ENCODE measurements at regions not wholly inside any gene's neighbourhood (a gene's known extent, or its start where the extent isn't known, plus 50 kb on each side); places are given as distances from the start of the nearest gene placed in this dataset.

DNA sequence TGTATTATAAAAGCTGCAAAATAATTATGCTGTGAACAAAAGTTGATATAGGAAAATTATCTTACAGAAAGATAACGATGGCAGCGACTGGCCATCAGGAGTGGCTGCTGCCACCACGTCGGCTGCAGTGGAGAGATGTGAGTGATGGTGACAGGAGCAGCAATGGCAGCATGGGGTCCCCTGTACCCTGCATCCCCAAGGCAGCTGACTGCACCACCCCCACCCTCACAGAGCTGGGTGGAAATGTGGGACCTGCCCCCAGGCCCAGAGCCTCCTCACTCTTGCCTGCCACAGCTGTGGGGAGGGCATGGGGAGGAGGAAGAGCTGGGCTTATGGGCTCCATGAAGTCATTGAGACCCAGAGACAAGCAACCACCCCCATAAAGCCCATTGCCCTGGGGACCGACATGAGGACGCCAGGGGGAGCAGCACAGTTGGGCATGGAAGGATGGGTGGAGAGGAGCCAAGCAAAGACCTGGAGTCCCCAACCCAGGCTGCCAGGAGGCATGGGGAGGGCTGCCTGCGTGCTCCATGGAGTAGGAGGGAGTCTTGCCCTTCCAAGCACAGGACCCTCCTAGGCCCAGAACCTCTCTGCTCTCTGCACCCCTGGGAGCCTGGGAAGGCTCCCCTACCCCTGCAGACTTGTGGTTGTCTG, 1090.5 kb downstream of the PCDH18 start:
- H3K36me3 ChIP-seq (ENCODE audit: control insufficient read depth, insufficient read depth, low read length): no peaks in the 10 kb centered on the region
- no peak for DNase-seq (ENCODE audit: low read depth, low spot score)
- no peaks in the 10 kb centered on the region for H3K9me3 ChIP-seq (ENCODE audit: control insufficient read depth, insufficient read depth, low read length)
- H3K27me3 ChIP-seq (ENCODE audit: control insufficient read depth, insufficient read depth, low read length): no peaks in the 10 kb centered on the region
- no CpG with 5 or more reads among the region's 7 CpGs for WGBS (ENCODE audit: insufficient coverage, insufficient read length)
- H3K4me1 ChIP-seq (ENCODE audit: control insufficient read depth, insufficient read depth, low read length): no peaks in the 10 kb centered on the region; the same call in 1 of the 2 replicates
- no peak overlapping the region for H3K4me3 ChIP-seq (ENCODE audit: low read length)
- H3K27ac ChIP-seq (ENCODE audit: low read length): no peak overlapping the region

DNA sequence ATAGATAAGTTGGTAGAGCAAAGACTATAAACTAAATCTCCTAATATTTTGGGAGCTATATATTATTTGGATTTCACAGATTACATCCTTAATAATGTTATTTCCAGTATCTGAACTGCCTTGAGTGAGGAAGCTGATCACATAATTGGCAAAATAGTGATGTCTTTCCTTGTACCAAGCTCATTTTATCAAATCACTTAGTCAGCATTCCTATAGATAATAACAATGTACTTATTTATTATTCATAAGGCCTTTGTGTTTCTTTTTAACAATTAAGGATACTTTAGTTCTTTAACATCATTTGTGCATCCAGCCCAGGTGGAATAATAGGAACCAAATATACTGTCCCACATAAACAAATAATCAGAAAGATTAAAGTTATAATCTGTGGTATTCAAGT, 1093.6 kb downstream of the PCDH18 start:
- no peak overlapping the region for H3K4me3 ChIP-seq (ENCODE audit: low read length)
- no peak for DNase-seq (ENCODE audit: low read depth, low spot score)
- H3K27me3 ChIP-seq (ENCODE audit: control insufficient read depth, insufficient read depth, low read length): no peaks in the 10 kb centered on the region
- no peaks in the 10 kb centered on the region for H3K36me3 ChIP-seq (ENCODE audit: control insufficient read depth, insufficient read depth, low read length)
- no peaks in the 10 kb centered on the region; the same call in 1 of the 2 replicates for H3K4me1 ChIP-seq (ENCODE audit: control insufficient read depth, insufficient read depth, low read length)
- H3K9me3 ChIP-seq (ENCODE audit: control insufficient read depth, insufficient read depth, low read length): no peaks in the 10 kb centered on the region
- no peak overlapping the region for H3K27ac ChIP-seq (ENCODE audit: low read length)

DNA sequence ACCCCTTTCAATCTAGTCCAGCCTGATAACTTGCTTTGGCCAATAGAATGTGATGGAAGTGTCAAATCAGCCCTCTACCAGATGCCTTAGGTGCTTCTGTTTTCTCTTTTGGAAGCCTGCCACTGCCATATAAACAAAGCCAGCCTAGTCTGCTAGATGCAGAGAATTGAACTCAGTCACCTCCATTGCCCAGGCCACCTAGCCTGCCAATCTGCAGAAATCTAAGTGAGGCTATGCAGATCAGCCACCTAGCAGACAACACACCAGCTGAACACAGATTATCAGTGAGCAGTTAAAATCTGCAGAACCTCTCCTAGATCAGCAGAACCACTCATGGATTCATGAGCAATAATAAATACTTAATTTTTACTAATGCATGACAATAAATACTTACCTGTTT, 1108.2 kb downstream of the PCDH18 start:
- H3K9me3 ChIP-seq (ENCODE audit: control insufficient read depth, insufficient read depth, low read length): no peaks in the 10 kb centered on the region
- H3K27me3 ChIP-seq (ENCODE audit: control insufficient read depth, insufficient read depth, low read length): no peaks in the 10 kb centered on the region
- H3K4me3 ChIP-seq (ENCODE audit: low read length): no peak overlapping the region
- no peak for DNase-seq (ENCODE audit: low read depth, low spot score)
- H3K27ac ChIP-seq (ENCODE audit: low read length): no peak overlapping the region
- no peaks in the 10 kb centered on the region for H3K36me3 ChIP-seq (ENCODE audit: control insufficient read depth, insufficient read depth, low read length)
- H3K4me1 ChIP-seq (ENCODE audit: control insufficient read depth, insufficient read depth, low read length): no peaks in the 10 kb centered on the region

DNA sequence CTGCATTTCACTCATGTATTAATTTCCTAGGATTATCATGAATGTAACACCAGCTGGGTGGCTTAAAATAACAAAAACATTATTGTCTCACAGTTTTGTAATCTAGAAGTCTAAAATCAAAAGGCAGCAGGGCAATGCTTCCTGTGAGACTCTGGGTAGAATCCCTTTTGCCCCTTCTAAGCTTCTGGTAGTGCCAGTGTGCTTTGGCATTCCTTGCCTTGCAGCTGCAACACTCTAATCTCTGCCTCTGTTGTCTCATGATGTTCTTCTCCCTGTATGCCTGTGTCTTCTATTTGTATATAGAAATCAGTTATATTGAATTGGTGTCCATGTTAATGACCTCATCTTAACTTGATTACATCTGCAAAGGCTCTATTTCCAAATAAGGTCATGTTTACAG, 1117.3 kb downstream of the PCDH18 start:
- H3K27me3 ChIP-seq (ENCODE audit: control insufficient read depth, insufficient read depth, low read length): no peaks in the 10 kb centered on the region
- H3K4me3 ChIP-seq (ENCODE audit: low read length): no peak overlapping the region
- H3K4me1 ChIP-seq (ENCODE audit: control insufficient read depth, insufficient read depth, low read length): no peaks in the 10 kb centered on the region
- no peaks in the 10 kb centered on the region for H3K36me3 ChIP-seq (ENCODE audit: control insufficient read depth, insufficient read depth, low read length)
- H3K27ac ChIP-seq (ENCODE audit: low read length): no peak overlapping the region
- DNase-seq (ENCODE audit: low read depth, low spot score): no peak
- no peaks in the 10 kb centered on the region for H3K9me3 ChIP-seq (ENCODE audit: control insufficient read depth, insufficient read depth, low read length)

DNA sequence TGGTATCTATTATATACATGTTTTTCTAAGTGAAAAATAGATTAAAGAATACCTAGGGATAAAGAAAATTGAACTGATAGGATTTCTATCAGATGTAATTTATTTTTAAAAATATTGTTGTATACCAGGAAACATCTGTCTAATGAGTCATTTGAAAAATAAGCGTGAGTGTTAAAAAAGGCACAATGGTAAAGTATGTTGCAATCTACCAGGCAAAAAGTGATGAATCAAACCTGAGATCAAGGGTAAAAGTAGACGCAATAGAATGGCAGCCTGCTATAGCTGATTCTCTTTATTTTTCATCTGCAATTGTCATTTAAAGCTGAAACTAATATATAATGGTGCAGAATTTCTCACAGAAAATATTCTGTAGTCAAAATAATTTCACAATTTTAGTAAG, 1119.6 kb downstream of the PCDH18 start:
- Histone ChIP-seq H3K27me3 (ENCODE audit: control insufficient read depth, insufficient read depth, low read length) (no peaks in the 10 kb centered on the region), H3K4me3 (ENCODE audit: low read length) (no peak overlapping the region), H3K36me3 (ENCODE audit: control insufficient read depth, insufficient read depth, low read length) (no peaks in the 10 kb centered on the region), H3K27ac (ENCODE audit: low read length) (no peak overlapping the region), H3K4me1 (ENCODE audit: control insufficient read depth, insufficient read depth, low read length) (no peaks in the 10 kb centered on the region), H3K9me3 (ENCODE audit: control insufficient read depth, insufficient read depth, low read length) (no peaks in the 10 kb centered on the region)
- no peak for DNase-seq (ENCODE audit: low read depth, low spot score)
- WGBS (ENCODE audit: insufficient coverage, insufficient read length): 100% methylated on average over 1 of the region's 2 CpGs

DNA sequence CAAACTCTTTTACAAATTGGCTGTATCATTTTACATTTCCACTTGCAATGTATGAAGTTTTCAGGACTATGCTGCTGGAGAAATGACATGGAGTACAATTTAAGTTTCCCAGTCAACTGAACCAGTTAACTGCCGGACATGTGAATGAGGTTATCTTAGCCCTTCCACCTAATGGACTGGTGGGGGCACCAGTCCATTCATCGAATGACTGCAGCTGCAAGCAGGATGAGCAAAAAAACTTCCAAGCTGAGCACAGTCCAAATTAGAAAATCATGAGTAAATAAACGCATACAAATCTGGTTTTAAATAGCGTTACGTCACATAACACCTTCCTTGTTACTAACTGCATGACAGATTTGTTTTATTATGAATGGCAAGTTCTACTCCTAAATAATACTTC, 1131.5 kb downstream of the PCDH18 start:
- H3K9me3 ChIP-seq (ENCODE audit: control insufficient read depth, insufficient read depth, low read length): no peaks in the 10 kb centered on the region
- no peaks in the 10 kb centered on the region for H3K36me3 ChIP-seq (ENCODE audit: control insufficient read depth, insufficient read depth, low read length)
- DNase-seq (ENCODE audit: low read depth, low spot score): peak; percentile 2
- no peaks in the 10 kb centered on the region for H3K4me1 ChIP-seq (ENCODE audit: control insufficient read depth, insufficient read depth, low read length)
- H3K27me3 ChIP-seq (ENCODE audit: control insufficient read depth, insufficient read depth, low read length): no peaks in the 10 kb centered on the region
- WGBS (ENCODE audit: insufficient coverage, insufficient read length): no CpG with 5 or more reads among the region's 5 CpGs
- H3K4me3 ChIP-seq (ENCODE audit: low read length): no peak overlapping the region
- no peak overlapping the region for H3K27ac ChIP-seq (ENCODE audit: low read length)

DNA sequence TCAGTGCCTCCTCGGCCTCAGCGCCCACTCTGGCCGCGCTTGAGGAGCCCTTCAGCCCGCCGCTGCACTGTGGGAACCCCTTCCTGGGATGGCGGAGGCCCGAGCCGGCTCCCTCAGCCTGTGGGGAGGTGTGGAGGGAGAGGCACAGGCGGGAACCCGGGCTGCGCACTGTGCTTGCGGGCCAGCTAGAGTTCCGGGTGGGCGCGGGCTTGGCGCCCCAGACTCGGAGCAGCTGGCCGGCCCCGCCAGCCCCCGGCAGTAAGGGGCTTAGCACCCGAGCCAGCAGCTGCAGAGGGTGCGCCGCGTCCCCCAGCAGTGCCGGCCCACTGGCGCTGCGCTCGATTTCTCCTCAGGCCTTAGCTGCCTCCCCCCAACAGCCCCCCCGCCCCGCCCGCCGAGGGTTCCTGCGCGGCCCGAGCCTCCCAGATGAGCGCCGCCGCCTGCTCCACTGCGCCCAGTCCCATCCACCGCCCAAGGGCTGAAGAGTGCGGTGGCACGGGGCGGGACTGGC, 1137.0 kb downstream of the PCDH18 start:
- Histone ChIP-seq H3K9me3 (ENCODE audit: control insufficient read depth, insufficient read depth, low read length) (no peaks in the 10 kb centered on the region), H3K4me1 (ENCODE audit: control insufficient read depth, insufficient read depth, low read length) (no peaks in the 10 kb centered on the region), H3K36me3 (ENCODE audit: control insufficient read depth, insufficient read depth, low read length) (no peaks in the 10 kb centered on the region), H3K4me3 (ENCODE audit: low read length) (no peak overlapping the region), H3K27ac (ENCODE audit: low read length) (no peak overlapping the region), H3K27me3 (ENCODE audit: control insufficient read depth, insufficient read depth, low read length) (no peaks in the 10 kb centered on the region)
- no CpG with 5 or more reads among the region's 44 CpGs for WGBS (ENCODE audit: insufficient coverage, insufficient read length)
- DNase-seq (ENCODE audit: low read depth, low spot score): no peak

DNA sequence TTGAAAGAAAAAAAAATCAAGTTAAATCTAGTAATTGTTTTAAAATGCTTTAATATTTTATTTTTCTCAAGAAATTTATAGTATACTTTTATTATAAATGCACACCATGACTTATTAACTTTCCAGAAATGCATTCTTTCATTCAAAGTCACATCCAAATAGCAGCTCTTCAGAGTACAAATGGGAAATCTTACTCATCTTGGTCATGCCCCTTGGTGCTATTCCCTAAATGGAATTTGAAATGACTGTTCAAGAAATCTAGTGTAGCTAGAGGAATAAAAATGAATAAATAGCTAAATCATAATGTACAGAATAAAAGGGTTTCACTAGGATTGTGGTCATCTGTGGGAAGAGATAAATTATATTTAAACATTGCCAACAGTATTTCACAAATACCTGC, 1139.7 kb downstream of the PCDH18 start:
- no peaks in the 10 kb centered on the region for H3K36me3 ChIP-seq (ENCODE audit: control insufficient read depth, insufficient read depth, low read length)
- no peak overlapping the region for H3K27ac ChIP-seq (ENCODE audit: low read length)
- H3K27me3 ChIP-seq (ENCODE audit: control insufficient read depth, insufficient read depth, low read length): no peaks in the 10 kb centered on the region
- no peaks in the 10 kb centered on the region for H3K9me3 ChIP-seq (ENCODE audit: control insufficient read depth, insufficient read depth, low read length)
- DNase-seq (ENCODE audit: low read depth, low spot score): no peak
- H3K4me1 ChIP-seq (ENCODE audit: control insufficient read depth, insufficient read depth, low read length): no peaks in the 10 kb centered on the region
- no peak overlapping the region for H3K4me3 ChIP-seq (ENCODE audit: low read length)

DNA sequence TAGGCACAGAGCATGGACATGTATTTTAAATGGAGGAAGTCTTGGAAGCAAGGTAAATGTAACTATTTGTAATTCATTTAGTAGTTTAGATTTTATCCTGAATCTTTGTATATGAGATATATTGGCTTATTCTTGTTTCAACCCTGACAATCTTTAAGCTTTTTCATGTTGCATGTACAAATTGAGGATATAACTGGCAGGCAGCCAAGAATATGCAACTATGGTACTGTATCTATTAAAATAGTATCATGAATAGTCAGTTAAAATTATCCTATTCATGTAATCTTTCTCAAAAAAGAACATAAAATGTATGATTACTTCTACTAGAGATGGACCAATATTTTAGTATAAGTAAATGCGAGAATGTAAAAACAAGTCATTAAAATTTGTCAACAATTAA, 1141.5 kb downstream of the PCDH18 start:
- no peak overlapping the region for H3K27ac ChIP-seq (ENCODE audit: low read length)
- H3K4me1 ChIP-seq (ENCODE audit: control insufficient read depth, insufficient read depth, low read length): no peaks in the 10 kb centered on the region
- no CpG with 5 or more reads among the region's 1 CpG for WGBS (ENCODE audit: insufficient coverage, insufficient read length)
- DNase-seq (ENCODE audit: low read depth, low spot score): no peak
- no peak overlapping the region for H3K4me3 ChIP-seq (ENCODE audit: low read length)
- no peaks in the 10 kb centered on the region for H3K9me3 ChIP-seq (ENCODE audit: control insufficient read depth, insufficient read depth, low read length)
- no peaks in the 10 kb centered on the region for H3K36me3 ChIP-seq (ENCODE audit: control insufficient read depth, insufficient read depth, low read length)
- no peaks in the 10 kb centered on the region for H3K27me3 ChIP-seq (ENCODE audit: control insufficient read depth, insufficient read depth, low read length)

DNA sequence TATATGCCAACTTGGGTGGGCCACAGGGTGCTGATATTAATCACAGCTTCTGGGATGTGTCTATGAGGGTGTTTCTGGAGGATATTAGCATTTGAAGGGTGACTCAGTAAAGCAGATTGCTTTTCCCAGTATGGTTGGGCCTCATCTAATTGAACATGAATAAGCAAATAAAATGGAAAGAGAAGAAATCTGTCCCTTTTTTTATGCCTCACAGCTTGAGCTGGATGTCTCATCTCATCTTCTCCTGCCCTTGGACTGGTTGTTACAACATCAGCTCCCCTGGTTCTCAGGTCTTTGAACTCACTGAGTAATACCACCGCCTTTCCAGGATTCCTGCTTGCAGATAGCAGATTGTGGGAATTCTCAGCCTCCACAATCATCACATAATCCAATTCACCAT, 1149.2 kb downstream of the PCDH18 start:
- H3K27me3 ChIP-seq (ENCODE audit: control insufficient read depth, insufficient read depth, low read length): no peaks in the 10 kb centered on the region
- no peaks in the 10 kb centered on the region for H3K4me1 ChIP-seq (ENCODE audit: control insufficient read depth, insufficient read depth, low read length)
- H3K36me3 ChIP-seq (ENCODE audit: control insufficient read depth, insufficient read depth, low read length): no peaks in the 10 kb centered on the region
- WGBS (ENCODE audit: insufficient coverage, insufficient read length): no CpG with 5 or more reads among the region's 1 CpG
- H3K9me3 ChIP-seq (ENCODE audit: control insufficient read depth, insufficient read depth, low read length): no peaks in the 10 kb centered on the region
- no peak overlapping the region for H3K27ac ChIP-seq (ENCODE audit: low read length)
- no peak overlapping the region for H3K4me3 ChIP-seq (ENCODE audit: low read length)
- no peak for DNase-seq (ENCODE audit: low read depth, low spot score)

DNA sequence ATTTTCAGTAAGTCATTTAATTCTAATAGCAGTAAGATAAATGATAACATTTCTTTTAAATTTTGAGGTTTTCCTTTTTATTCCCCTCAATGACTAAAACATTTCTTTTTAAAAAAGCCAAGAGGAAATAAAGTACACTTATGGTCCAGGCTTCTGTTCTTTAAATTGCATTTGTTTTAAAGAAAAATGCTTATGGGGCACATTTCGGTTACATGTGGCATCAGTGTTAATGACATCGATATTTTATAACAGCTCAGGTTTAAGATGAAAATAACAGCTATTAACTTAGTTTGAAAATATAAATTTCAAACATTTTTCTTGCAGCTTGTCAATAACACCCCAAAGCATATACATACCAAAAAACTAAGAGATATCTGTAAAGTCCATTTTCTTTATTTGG, 1161.1 kb downstream of the PCDH18 start:
- Histone ChIP-seq H3K27me3 (ENCODE audit: control insufficient read depth, insufficient read depth, low read length) (no peaks in the 10 kb centered on the region), H3K36me3 (ENCODE audit: control insufficient read depth, insufficient read depth, low read length) (no peaks in the 10 kb centered on the region), H3K27ac (ENCODE audit: low read length) (no peak overlapping the region), H3K4me1 (ENCODE audit: control insufficient read depth, insufficient read depth, low read length) (no peaks in the 10 kb centered on the region), H3K9me3 (ENCODE audit: control insufficient read depth, insufficient read depth, low read length) (no peaks in the 10 kb centered on the region), H3K4me3 (ENCODE audit: low read length) (no peak overlapping the region)
- DNase-seq (ENCODE audit: low read depth, low spot score): no peak
- no CpG with 5 or more reads among the region's 2 CpGs for WGBS (ENCODE audit: insufficient coverage, insufficient read length)

Measured in iPS DF 6.9 (cell line).